ENCODE measurements at regions not wholly inside any gene's neighbourhood (a gene's known extent, or its start where the extent isn't known, plus 50 kb on each side); places are given as distances from the start of the nearest gene placed in this dataset.

DNA sequence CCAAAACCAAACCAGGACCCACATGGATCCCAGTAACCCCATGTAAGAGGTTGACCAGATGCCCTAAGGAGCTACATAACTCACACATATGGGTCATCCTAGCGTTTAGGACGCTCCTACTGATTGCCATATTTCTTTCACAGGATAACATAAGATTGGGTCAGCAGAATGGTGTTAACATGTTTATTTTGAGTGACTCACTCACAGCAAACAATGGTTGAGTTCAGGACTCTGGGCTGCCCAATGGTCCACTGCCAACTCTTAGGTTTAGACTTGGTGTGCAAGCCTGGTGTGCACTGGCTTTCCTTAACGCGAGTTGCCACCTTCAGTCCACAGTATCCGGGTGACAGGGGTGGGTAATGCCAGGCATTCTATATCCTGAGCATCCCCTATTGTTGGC lies 211.5 kb downstream of the GPAM start:
- TF ChIP-seq ZBTB7A (tag by site-specific recombination; IDR thresholded peaks at IDR 0.05; ENCODE audit: low read depth) (no peak), ZNF621 (tag by site-specific recombination; IDR thresholded peaks at IDR 0.05) (no peak), ZNF660 (tag by site-specific recombination; IDR thresholded peaks at IDR 0.05) (no peak), WT1 (tag by site-specific recombination; IDR thresholded peaks at IDR 0.05) (no peak), ZNF311 (tag by site-specific recombination; IDR thresholded peaks at IDR 0.05; ENCODE audit: borderline replicate concordance) (no peak), MZF1 (tag by site-specific recombination; IDR thresholded peaks at IDR 0.05; ENCODE audit: borderline replicate concordance) (no peak), ZNF16 (tag by site-specific recombination; IDR thresholded peaks at IDR 0.05; ENCODE audit: low read depth) (no peak), RBAK (tag by site-specific recombination; IDR thresholded peaks at IDR 0.05) (no peak), ZNF785 (tag by site-specific recombination; IDR thresholded peaks at IDR 0.05) (no peak), BCL11B (tag by site-specific recombination; IDR thresholded peaks at IDR 0.05; ENCODE audit: low read depth) (no peak), ZNF558 (tag by site-specific recombination; IDR thresholded peaks at IDR 0.05) (no peak), ZXDB (tag by site-specific recombination; IDR thresholded peaks at IDR 0.05) (no peak), ZFP3 (tag by site-specific recombination; IDR thresholded peaks at IDR 0.05; ENCODE audit: low read depth) (no peak)
- TF ChIP-seq, protein P1, sequence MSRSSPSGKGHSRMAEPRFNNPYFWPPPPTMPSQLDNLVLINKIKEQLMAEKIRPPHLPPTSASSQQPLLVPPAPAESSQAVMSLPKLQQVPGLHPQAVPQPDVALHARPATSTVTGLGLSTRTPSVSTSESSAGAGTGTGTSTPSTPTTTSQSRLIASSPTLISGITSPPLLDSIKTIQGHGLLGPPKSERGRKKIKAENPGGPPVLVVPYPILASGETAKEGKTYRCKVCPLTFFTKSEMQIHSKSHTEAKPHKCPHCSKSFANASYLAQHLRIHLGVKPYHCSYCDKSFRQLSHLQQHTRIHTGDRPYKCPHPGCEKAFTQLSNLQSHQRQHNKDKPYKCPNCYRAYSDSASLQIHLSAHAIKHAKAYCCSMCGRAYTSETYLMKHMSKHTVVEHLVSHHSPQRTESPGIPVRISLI (tag by site-specific recombination; IDR thresholded peaks at IDR 0.05), result no peak
- CTCF ChIA-PET, result no interaction called here
- no peaks in the 10 kb centered on the region for H3K9me3 ChIP-seq (ENCODE audit: control insufficient read depth, insufficient read depth, low read depth, low read length)
- H3K4me1 ChIP-seq (ENCODE audit: control insufficient read depth, insufficient read depth, low read length), result no peaks in the 10 kb centered on the region
- H3K27ac ChIP-seq (ENCODE audit: extremely low read depth, low read depth, low read length), result no peak overlapping the region
- no peaks in the 10 kb centered on the region for H3K36me3 ChIP-seq (ENCODE audit: control insufficient read depth in 2 of 2, insufficient read depth in 1 of 2, low read length in 2 of 2)
- H3K4me3 ChIP-seq (ENCODE audit: low read depth, low read length), result no peak overlapping the region
- POLR2A ChIA-PET, result no interaction called here

DNA sequence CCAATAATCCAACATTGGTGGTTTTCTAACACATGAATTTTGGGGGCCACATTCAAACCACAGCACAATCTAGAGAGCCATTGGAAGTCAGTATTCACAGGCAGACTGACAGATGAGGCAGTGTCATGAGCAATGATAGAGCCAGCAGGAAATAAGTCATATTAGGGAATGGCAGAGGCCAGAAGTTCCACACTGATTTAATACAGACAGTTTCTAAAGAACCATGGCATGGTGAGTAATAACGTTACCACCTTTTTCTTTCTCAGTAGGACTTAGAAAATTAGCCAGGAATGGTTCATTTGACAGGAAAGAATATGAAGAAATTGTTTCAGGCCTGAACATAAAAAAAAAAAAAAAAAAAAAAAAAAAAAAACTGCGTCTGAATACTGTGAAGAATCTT lies 210.3 kb downstream of the GPAM start:
- CTCF ChIA-PET, result no interaction called here
- TF ChIP-seq ZBTB1 (tag by site-specific recombination; IDR thresholded peaks at IDR 0.05) (no peak), GLI2 (tag by site-specific recombination; IDR thresholded peaks at IDR 0.05; ENCODE audit: borderline replicate concordance, low read depth) (no peak), YY1 (tag by site-specific recombination; IDR thresholded peaks at IDR 0.05) (no peak), ZNF19 (tag by site-specific recombination; IDR thresholded peaks at IDR 0.05; ENCODE audit: low read depth) (no peak), ZIC2 (tag by site-specific recombination; IDR thresholded peaks at IDR 0.05) (no peak), ZNF140 (tag by site-specific recombination; IDR thresholded peaks at IDR 0.05) (no peak), ZNF138 (tag by site-specific recombination; IDR thresholded peaks at IDR 0.05; ENCODE audit: borderline replicate concordance) (no peak), ZNF658 (tag by site-specific recombination; IDR thresholded peaks at IDR 0.05) (no peak), ZNF792 (tag by site-specific recombination; IDR thresholded peaks at IDR 0.05) (no peak), ZBTB48 (tag by site-specific recombination; IDR thresholded peaks at IDR 0.05) (no peak), ZNF239 (tag by site-specific recombination; IDR thresholded peaks at IDR 0.05) (no peak), YY2 (tag by site-specific recombination; IDR thresholded peaks at IDR 0.05) (no peak), ZNF24 (tag by site-specific recombination; IDR thresholded peaks at IDR 0.05) (no peak), MEIS1 (CRISPR knock-in tag; IDR thresholded peaks at IDR 0.05; ENCODE audit: borderline replicate concordance) (no peak), ZSCAN16 (tag by site-specific recombination; IDR thresholded peaks at IDR 0.05) (no peak), ZNF211 (tag by site-specific recombination; IDR thresholded peaks at IDR 0.05; ENCODE audit: low read depth) (no peak)
- TF ChIP-seq, protein P2, sequence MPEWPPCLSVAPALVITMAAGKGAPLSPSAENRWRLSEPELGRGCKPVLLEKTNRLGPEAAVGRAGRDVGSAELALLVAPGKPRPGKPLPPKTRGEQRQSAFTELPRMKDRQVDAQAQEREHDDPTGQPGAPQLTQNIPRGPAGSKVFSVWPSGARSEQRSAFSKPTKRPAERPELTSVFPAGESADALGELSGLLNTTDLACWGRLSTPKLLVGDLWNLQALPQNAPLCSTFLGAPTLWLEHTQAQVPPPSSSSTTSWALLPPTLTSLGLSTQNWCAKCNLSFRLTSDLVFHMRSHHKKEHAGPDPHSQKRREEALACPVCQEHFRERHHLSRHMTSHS (tag by site-specific recombination; IDR thresholded peaks at IDR 0.05), result no peak
- TF ChIP-seq, protein P3, sequence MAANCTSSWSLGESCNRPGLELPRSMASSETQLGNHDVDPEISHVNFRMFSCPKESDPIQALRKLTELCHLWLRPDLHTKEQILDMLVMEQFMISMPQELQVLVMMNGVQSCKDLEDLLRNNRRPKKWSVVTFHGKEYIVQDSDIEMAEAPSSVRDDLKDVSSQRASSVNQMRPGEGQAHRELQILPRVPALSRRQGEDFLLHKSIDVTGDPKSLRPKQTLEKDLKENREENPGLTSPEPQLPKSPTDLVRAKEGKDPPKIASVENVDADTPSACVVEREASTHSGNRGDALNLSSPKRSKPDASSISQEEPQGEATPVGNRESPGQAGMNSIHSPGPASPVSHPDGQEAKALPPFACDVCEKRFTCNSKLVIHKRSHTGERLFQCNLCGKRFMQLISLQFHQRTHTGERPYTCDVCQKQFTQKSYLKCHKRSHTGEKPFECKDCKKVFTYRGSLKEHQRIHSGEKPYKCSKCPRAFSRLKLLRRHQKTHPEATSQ (tag by site-specific recombination; IDR thresholded peaks at IDR 0.05), result no peak
- TF ChIP-seq, protein P4, sequence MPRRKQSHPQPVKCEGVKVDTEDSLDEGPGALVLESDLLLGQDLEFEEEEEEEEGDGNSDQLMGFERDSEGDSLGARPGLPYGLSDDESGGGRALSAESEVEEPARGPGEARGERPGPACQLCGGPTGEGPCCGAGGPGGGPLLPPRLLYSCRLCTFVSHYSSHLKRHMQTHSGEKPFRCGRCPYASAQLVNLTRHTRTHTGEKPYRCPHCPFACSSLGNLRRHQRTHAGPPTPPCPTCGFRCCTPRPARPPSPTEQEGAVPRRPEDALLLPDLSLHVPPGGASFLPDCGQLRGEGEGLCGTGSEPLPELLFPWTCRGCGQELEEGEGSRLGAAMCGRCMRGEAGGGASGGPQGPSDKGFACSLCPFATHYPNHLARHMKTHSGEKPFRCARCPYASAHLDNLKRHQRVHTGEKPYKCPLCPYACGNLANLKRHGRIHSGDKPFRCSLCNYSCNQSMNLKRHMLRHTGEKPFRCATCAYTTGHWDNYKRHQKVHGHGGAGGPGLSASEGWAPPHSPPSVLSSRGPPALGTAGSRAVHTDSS (tag by site-specific recombination; IDR thresholded peaks at IDR 0.05), result no peak
- TF ChIP-seq, protein P5, sequence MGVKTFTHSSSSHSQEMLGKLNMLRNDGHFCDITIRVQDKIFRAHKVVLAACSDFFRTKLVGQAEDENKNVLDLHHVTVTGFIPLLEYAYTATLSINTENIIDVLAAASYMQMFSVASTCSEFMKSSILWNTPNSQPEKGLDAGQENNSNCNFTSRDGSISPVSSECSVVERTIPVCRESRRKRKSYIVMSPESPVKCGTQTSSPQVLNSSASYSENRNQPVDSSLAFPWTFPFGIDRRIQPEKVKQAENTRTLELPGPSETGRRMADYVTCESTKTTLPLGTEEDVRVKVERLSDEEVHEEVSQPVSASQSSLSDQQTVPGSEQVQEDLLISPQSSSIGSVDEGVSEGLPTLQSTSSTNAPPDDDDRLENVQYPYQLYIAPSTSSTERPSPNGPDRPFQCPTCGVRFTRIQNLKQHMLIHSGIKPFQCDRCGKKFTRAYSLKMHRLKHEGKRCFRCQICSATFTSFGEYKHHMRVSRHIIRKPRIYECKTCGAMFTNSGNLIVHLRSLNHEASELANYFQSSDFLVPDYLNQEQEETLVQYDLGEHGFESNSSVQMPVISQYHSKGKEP (tag by site-specific recombination; IDR thresholded peaks at IDR 0.05), result no peak
- Histone ChIP-seq H3K36me3 (ENCODE audit: control insufficient read depth in 2 of 2, insufficient read depth in 1 of 2, low read length in 2 of 2) (no peaks in the 10 kb centered on the region), H3K9me3 (ENCODE audit: control insufficient read depth, insufficient read depth, low read depth, low read length) (no peaks in the 10 kb centered on the region), H3K4me3 (ENCODE audit: low read depth, low read length) (no peak overlapping the region), H3K27ac (ENCODE audit: extremely low read depth, low read depth, low read length) (no peak overlapping the region), H3K4me1 (ENCODE audit: control insufficient read depth, insufficient read depth, low read length) (no peaks in the 10 kb centered on the region)
- POLR2A ChIA-PET, result no interaction called here

All from HEK293 (cell line).